B cell (primary cell): ENCODE measurements at regions not wholly inside any gene's neighbourhood (a gene's known extent, or its start where the extent isn't known, plus 50 kb on each side); places are given as distances from the start of the nearest gene placed in this dataset.
"Not testable (repeated sequence)": the region's sequence is repeated elsewhere in the genome, so short reads cannot be mapped to it uniquely, and the experiment has no call there.

Source experiments
- CTCF ChIP-seq: fragments of 200-600 bp; IDR thresholded peaks from one replicate; pipeline ENCODE4 v1.8.0; 2022; ENCODE audit warnings: antibody characterized with exemption, mild to moderate bottlenecking
- EZH2 ChIP-seq: IDR thresholded peaks from 2 replicates; pipeline ENCODE4 v1.6.1; 2012; ENCODE audit warnings: borderline replicate concordance, low read depth, mild to moderate bottlenecking, moderate library complexity, low read length; ENCODE audit not compliant: insufficient read depth, poor library complexity, severe bottlenecking

- TF ChIP-seq CTCF, EZH2: not testable (repeated sequence)
Observed at GRCh38 chr12:33087876-33088275, 191.3 kb upstream of the PKP2 start.
